NCI-H2107 treated with DMSO at 0.1 percent for 48 hours (cell line): ENCODE measurements at regions not wholly inside any gene's neighbourhood (a gene's known extent, or its start where the extent isn't known, plus 50 kb on each side); places are given as distances from the start of the nearest gene placed in this dataset.
A peak's percentile ranks its signal among the peaks of the same experiment; 100 is the strongest.

Experiments
- DNase-seq: peaks from one replicate; lab custom pipeline; 2025; ENCODE audit not compliant: unreplicated experiment; lab: John Stamatoyannopoulos, UW

DNA sequence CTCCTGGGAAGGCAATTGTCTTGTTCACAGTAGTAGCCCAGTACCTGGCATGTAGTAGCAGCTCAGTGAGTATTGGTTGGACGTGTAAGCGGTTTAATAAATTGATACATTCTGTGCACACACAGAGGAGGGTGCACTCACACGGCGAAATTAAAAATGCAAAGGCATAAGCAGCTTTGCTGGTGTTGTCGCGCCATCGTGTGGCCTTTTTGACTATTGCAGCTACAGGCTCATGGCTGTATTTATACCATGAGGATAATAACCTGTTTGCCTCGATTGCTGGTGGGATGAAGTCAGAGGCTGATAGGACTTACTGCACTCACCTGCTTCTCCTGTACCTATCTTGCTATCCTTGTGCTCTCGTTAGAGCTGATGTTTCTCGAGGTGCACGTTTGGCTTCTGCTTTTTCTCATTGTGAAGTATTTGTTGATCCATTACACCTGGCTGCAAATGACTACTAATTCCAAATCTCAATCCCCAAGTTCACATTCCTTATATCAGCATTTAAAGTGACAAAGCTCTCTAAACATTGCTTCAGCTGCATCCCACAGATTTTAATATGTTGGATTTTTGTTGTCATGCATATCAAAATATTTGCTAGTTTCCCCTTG, 61.5 kb downstream of the TBXT start:
- DNase-seq, result peak; percentile 20

- DNase-seq, result no peak
Observed at GRCh38 chr6:166105341-166106075, 62.1 kb downstream of the TBXT start.

GRCh38 chr6:166104872-166105271, 62.8 kb downstream of the TBXT start:
- no peak for DNase-seq

DNA sequence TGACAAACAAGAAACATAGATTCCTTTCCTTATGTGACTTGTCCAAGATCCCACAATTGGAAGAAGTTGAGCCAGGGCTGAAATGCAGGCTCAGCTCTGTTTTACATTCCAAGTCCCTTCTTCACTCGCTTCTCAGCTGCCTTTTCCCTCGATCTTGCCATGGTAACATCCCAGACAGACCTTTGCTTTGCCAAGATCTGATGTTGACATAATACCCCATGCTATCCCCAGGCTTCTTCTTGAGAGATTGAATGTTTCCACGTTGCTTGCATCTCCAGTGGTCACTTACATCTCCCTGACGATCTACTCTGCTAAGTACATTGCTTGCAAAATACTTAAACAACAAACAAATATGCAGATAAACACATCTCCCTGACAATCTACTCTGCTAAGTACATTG, 63.5 kb downstream of the TBXT start:
- no peak for DNase-seq

DNA sequence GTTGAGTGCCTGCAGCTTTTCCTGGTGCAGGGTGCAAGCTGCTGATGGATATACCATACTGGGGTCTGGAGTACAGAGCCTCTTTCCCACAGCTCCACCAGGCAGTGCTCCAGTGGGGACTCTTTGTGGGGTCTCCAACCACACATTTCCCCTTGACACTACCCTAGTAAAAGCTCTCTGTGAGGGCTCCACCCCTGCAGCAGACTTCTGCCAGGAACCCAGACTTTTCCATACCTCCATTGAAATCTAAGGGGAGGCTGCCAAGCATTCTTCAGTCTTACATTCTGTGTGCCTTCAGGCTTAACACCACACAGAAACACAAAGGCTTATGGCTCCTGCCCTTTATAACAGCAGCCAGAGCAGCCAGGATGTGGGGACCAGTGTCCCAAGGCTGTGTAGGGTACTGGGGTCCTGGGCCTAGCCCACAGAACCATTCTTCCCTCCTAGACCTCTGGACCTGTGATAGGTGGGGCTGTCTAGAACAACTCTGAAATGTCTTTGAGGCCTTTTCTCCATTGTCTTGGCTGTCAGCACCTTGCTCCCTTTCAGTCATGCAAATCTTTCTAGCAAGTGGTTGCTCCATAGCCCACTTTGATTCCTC, 65.7 kb downstream of the TBXT start:
- no peak for DNase-seq

DNA sequence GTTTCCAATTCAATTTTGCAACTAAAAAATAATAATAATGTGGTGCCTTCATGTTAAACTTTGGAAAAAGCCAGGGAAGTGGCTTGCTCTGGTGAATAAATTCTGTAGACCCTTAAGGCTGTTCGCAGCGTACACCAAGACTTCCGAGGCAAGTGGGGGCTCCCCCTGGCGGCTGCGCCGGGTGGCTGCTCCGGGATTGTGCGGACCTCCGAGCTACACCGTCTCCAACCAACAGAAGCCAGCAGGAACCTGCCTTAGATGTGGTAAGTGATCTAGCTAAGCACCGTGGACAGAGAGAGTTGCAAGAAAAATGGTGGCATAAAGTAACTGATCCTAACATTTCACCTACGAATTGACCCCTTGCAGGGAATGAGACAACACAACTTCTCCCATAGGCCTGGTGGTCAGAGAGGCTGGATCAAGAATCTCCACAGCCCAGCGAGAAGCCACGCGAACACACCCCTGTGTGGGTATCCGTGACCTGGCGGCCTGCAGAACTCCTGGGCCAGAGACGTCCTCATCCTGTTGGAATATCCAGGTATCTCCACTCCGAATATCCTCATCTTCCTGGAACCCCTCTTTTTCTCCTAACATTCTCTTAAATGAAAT, 69.6 kb downstream of the TBXT start:
- DNase-seq, result no peak

GRCh38 chr6:166087852-166088251, 79.8 kb downstream of the TBXT start:
- no peak for DNase-seq

GRCh38 chr6:166087246-166087645, 80.4 kb downstream of the TBXT start:
- no peak for DNase-seq

- DNase-seq, result no peak
Observed at GRCh38 chr6:166085500-166085899, 82.2 kb downstream of the TBXT start.

- DNase-seq, result no peak
Observed at GRCh38 chr6:166084951-166085350, 82.7 kb downstream of the TBXT start.

DNA sequence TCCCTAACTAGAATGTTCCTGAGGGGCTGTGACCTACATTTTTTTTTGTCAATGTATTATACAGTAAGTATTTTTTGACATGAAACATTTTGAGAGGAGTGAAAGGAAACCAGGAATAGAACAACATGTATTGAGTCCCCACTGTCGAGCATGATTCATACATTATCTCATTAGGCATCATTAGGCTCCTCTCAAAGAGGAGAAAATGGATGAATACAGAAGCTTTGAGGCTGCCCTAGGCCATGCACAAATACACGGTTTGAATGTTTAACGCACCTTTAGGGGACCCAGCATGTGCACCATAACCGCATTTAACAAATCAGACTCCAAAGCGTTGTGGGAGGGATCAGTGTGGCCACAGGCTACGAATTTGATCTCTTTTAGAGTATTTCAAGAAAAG, 87.8 kb downstream of the TBXT start:
- no peak for DNase-seq

DNA sequence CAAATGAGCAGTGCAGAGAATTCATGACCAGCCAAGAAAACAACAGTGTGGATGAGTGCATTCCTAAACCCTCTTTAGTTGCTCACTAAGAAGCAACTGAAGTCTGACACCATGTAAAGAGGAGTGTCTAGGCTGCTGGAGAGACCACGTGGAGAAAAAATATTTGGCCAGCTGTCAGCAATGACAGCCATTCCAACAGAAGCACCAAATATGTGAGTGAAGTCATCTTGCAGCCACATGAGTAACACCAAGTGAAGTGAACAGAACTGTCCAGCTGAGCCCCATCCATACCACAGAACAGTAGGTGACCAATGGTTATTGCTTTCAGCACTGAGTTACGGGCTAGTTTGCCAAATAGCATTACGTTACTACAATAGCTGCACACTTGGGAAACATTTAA, 89.4 kb downstream of the TBXT start:
- DNase-seq, result no peak

GRCh38 chr6:166076625-166077024, 91.0 kb downstream of the TBXT start:
- no peak for DNase-seq

DNA sequence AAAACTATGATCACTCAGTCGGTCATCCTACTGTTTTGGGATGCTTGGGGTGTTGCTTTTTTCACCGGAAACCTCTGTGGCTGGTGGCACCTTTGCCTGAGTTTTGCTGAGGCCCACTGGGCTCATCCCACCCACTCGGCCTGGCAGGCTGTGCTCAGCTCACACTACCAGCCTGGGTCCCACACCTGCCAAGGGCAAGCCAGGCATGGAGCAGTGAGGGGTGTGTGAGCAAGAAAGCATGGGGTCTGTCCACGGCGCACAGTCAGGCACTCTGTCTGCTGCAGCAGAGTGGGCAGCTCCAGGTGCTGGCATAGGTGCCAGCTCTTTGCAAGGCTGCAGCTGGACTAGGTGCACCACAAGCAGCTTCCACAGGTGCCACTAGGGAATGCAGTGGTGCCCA, 91.7 kb downstream of the TBXT start:
- no peak for DNase-seq

- no peak for DNase-seq
Observed at GRCh38 chr6:166075186-166075585, 92.5 kb downstream of the TBXT start.

- DNase-seq, result no peak
Observed at GRCh38 chr6:166073082-166073481, 94.6 kb downstream of the TBXT start.

DNA sequence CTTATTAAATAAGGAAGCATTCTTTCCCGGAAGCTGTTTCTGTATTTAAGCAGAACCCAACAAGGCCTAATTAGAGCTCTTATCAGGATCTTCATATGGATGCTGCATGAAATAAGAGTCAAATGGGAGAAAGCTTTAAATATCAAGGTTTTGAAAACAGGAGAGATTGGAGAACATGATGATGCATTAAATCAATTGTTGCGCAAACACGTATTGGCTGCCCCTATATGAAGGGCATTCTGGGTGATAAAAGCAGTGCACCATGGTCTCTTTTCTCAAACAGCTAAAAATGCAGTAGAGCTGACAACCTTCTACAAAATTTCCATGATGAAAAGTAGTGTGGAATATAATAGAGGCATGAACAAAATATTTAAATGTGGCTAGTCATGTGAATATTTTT, 98.9 kb downstream of the TBXT start:
- no peak for DNase-seq

DNA sequence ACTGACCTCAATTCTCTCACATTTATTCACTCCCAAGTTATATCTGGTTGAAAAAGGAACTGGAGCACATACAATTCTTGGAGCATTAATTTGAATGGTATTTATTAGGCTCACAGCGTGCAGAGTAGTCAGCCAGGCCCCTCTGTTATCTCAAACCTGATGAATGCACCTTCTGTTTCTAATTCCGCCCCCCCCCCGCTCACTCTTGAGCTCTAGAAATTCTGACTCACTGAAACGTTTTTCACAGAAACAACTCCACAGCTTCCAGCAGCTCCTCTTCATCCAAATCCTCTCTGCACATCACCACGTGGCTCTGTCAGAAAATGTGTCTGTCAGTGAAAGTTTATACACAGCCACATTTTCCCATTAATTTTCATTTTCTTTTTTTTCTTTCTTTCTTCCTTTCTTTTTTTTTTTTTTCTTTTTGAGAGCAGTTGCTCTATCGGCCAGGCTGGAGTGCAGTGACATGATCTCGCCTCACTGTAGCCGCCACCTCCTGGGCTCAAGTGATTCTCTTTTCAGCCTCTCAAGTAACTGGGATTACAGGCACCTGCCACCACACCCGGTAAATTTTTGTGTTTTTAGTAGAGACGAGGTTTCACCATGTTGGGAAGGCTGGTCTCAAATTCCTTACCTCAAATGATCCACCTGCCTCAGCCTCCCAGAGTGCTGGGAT, 109.4 kb downstream of the TBXT start:
- no peak for DNase-seq

- no peak for DNase-seq
Observed at GRCh38 chr6:166057431-166057830, 110.2 kb downstream of the TBXT start.

GRCh38 chr6:166056637-166057036, 111.0 kb downstream of the TBXT start:
- DNase-seq, result no peak

DNA sequence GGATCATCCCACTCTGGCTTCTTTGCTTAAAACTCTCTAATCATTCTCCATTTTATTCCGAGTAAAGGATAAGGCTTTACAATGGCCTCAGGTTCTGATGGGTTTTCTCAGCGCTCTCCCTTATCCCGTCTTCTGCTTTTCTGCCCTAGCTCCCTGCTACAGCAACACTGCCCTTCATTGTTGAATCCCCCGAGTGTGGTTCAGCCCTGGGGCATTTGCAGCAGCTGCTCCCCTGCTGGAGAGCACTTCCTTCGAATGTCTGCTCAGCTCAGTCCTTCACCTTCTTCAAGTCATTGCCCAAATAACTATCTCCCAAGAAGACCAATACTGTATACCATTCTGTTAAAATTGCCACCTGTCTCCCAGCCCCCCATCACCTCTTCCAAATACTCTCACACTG, 111.8 kb downstream of the TBXT start:
- no peak for DNase-seq

GRCh38 chr6:166052837-166053236, 114.8 kb downstream of the TBXT start:
- no peak for DNase-seq
